ENCODE measurements at regions not wholly inside any gene's neighbourhood (a gene's known extent, or its start where the extent isn't known, plus 50 kb on each side); places are given as distances from the start of the nearest gene placed in this dataset.

- TF ChIP-seq GATA2 (IDR thresholded peaks at IDR 0.05; ENCODE audit: low read depth, low read length) (no peak), GATA3 (IDR thresholded peaks at IDR 0.05; ENCODE audit: low read depth, low read length) (no peak)
Observed at GRCh38 chr5:7214906-7215416, 181.0 kb upstream of the ADCY2 start.

GRCh38 chr5:7218141-7218540 is 177.8 kb upstream of the ADCY2 start:
- no peak for TF ChIP-seq GATA3 (IDR thresholded peaks at IDR 0.05; ENCODE audit: low read depth, low read length)
- TF ChIP-seq GATA2 (IDR thresholded peaks at IDR 0.05; ENCODE audit: low read depth, low read length), result no peak

- TF ChIP-seq GATA3 (IDR thresholded peaks at IDR 0.05; ENCODE audit: low read depth, low read length) (no peak), GATA2 (IDR thresholded peaks at IDR 0.05; ENCODE audit: low read depth, low read length) (no peak)
Observed at GRCh38 chr5:7220156-7220555, 175.8 kb upstream of the ADCY2 start.

GRCh38 chr5:7221041-7221440 is 174.9 kb upstream of the ADCY2 start:
- TF ChIP-seq GATA2 (IDR thresholded peaks at IDR 0.05; ENCODE audit: low read depth, low read length) (no peak), GATA3 (IDR thresholded peaks at IDR 0.05; ENCODE audit: low read depth, low read length) (no peak)

GRCh38 chr5:7225826-7226225 is 170.1 kb upstream of the ADCY2 start:
- no peak for TF ChIP-seq GATA2 (IDR thresholded peaks at IDR 0.05; ENCODE audit: low read depth, low read length)
- no peak for TF ChIP-seq GATA3 (IDR thresholded peaks at IDR 0.05; ENCODE audit: low read depth, low read length)

- TF ChIP-seq GATA3 (IDR thresholded peaks at IDR 0.05; ENCODE audit: low read depth, low read length) (no peak), GATA2 (IDR thresholded peaks at IDR 0.05; ENCODE audit: low read depth, low read length) (no peak)
Observed at GRCh38 chr5:7242118-7242710, 153.7 kb upstream of the ADCY2 start.

- TF ChIP-seq GATA3 (IDR thresholded peaks at IDR 0.05; ENCODE audit: low read depth, low read length), result no peak
- no peak for TF ChIP-seq GATA2 (IDR thresholded peaks at IDR 0.05; ENCODE audit: low read depth, low read length)
Observed at GRCh38 chr5:7244208-7244607, 151.7 kb upstream of the ADCY2 start.

GRCh38 chr5:7245121-7245651 is 150.8 kb upstream of the ADCY2 start:
- TF ChIP-seq GATA2 (IDR thresholded peaks at IDR 0.05; ENCODE audit: low read depth, low read length) (no peak), GATA3 (IDR thresholded peaks at IDR 0.05; ENCODE audit: low read depth, low read length) (no peak)

GRCh38 chr5:7246287-7246686 is 149.7 kb upstream of the ADCY2 start:
- no peak for TF ChIP-seq GATA3 (IDR thresholded peaks at IDR 0.05; ENCODE audit: low read depth, low read length)
- TF ChIP-seq GATA2 (IDR thresholded peaks at IDR 0.05; ENCODE audit: low read depth, low read length), result no peak

- TF ChIP-seq GATA2 (IDR thresholded peaks at IDR 0.05; ENCODE audit: low read depth, low read length) (no peak), GATA3 (IDR thresholded peaks at IDR 0.05; ENCODE audit: low read depth, low read length) (no peak)
Observed at GRCh38 chr5:7250004-7250403, 145.9 kb upstream of the ADCY2 start.

- TF ChIP-seq GATA2 (IDR thresholded peaks at IDR 0.05; ENCODE audit: low read depth, low read length) (no peak), GATA3 (IDR thresholded peaks at IDR 0.05; ENCODE audit: low read depth, low read length) (no peak)
Observed at GRCh38 chr5:7250611-7251010, 145.3 kb upstream of the ADCY2 start.

GRCh38 chr5:7251132-7251531 is 144.8 kb upstream of the ADCY2 start:
- TF ChIP-seq GATA2 (IDR thresholded peaks at IDR 0.05; ENCODE audit: low read depth, low read length) (no peak), GATA3 (IDR thresholded peaks at IDR 0.05; ENCODE audit: low read depth, low read length) (no peak)

GRCh38 chr5:7261049-7261448 is 134.9 kb upstream of the ADCY2 start:
- TF ChIP-seq GATA2 (IDR thresholded peaks at IDR 0.05; ENCODE audit: low read depth, low read length) (no peak), GATA3 (IDR thresholded peaks at IDR 0.05; ENCODE audit: low read depth, low read length) (no peak)

- no peak for TF ChIP-seq GATA2 (IDR thresholded peaks at IDR 0.05; ENCODE audit: low read depth, low read length)
- no peak for TF ChIP-seq GATA3 (IDR thresholded peaks at IDR 0.05; ENCODE audit: low read depth, low read length)
Observed at GRCh38 chr5:7261900-7262299, 134.0 kb upstream of the ADCY2 start.

- TF ChIP-seq GATA3 (IDR thresholded peaks at IDR 0.05; ENCODE audit: low read depth, low read length) (no peak), GATA2 (IDR thresholded peaks at IDR 0.05; ENCODE audit: low read depth, low read length) (no peak)
Observed at GRCh38 chr5:7269591-7270274, 126.2 kb upstream of the ADCY2 start.
